ENCODE measurements at regions not wholly inside any gene's neighbourhood (a gene's known extent, or its start where the extent isn't known, plus 50 kb on each side); places are given as distances from the start of the nearest gene placed in this dataset.

DNA sequence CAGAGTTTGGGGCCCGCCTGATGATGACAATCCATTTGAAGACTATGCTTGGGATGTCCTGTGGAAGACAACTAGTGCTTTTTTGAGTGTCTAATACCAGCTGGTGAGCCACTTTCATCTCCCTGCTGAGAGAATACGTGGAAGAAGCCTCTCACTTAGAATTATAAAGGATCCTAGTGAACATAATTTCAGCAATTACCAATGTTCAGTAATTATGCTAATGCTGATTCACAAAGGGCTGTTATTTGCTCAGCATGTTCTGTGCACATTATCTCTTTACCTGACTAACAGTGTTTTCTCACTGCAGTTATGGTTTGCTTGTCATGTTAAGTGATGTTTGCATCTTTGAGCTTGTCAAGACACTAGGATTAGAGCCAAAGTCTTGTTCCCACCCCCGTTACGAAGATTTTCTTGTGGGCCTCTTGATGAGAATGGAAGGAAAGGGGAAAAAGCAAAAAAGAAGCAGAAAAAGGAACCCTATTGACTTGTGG, 282.1 kb upstream of the CHD6 start:
- H3K36me3 ChIP-seq (ENCODE audit: control insufficient read depth in 1 of 2, insufficient read depth in 2 of 2, low read length in 1 of 2): no peaks in the 10 kb centered on the region
- H3K4me1 ChIP-seq (ENCODE audit: control insufficient read depth in 1 of 2, insufficient read depth in 2 of 2, low read length in 2 of 2): no peaks in the 10 kb centered on the region
- 62 to 67% methylated on average over 4 of the region's 4 CpGs for WGBS, 2 donors
- no peak overlapping the region for H3K4me3 ChIP-seq (ENCODE audit: low read length in 2 of 2)
- no peak for DNase-seq
- H3K27ac ChIP-seq (ENCODE audit: low read depth in 1 of 2, low read length in 2 of 2): no peak overlapping the region
- intact Hi-C loops (cut with DNase I): no loop called here
- no peaks in the 10 kb centered on the region for H3K9me3 ChIP-seq (ENCODE audit: control insufficient read depth, low read length)
- H3K27me3 ChIP-seq (ENCODE audit: control insufficient read depth in 1 of 2, insufficient read depth in 2 of 2, low read length in 1 of 2): no peaks in the 10 kb centered on the region
- ATAC-seq (ENCODE audit: low FRiP score): no peak

DNA sequence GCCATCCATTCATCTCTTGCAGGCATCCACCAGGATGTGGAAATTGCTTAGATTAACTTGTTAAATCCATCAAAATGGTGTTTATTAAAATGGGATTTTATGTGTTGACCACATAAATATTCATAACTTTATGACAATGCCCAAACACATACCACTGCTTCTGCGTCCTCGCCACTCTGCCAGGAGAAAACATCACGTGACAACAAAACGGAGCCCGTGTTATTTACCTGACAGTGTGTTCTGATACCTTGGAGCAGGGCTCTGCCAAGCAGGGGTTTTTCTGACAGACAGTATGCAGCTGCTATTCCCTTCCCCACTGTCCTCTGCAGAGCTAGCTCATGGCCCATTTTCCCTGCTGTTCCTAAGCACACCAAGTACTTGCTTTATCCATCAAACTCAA, 279.5 kb upstream of the CHD6 start:
- ATAC-seq (ENCODE audit: low FRiP score): no peak
- Histone ChIP-seq H3K36me3 (ENCODE audit: control insufficient read depth in 1 of 2, insufficient read depth in 2 of 2, low read length in 1 of 2) (no peaks in the 10 kb centered on the region), H3K4me3 (ENCODE audit: low read length in 2 of 2) (no peak overlapping the region), H3K27ac (ENCODE audit: low read depth in 1 of 2, low read length in 2 of 2) (no peak overlapping the region), H3K27me3 (ENCODE audit: control insufficient read depth in 1 of 2, insufficient read depth in 2 of 2, low read length in 1 of 2) (no peaks in the 10 kb centered on the region), H3K4me1 (ENCODE audit: control insufficient read depth in 1 of 2, insufficient read depth in 2 of 2, low read length in 2 of 2) (no peaks in the 10 kb centered on the region), H3K9me3 (ENCODE audit: control insufficient read depth, low read length) (no peaks in the 10 kb centered on the region)
- WGBS, 2 donors: 70 to 73% methylated on average over 5 of the region's 5 CpGs
- intact Hi-C loops (cut with DNase I): no loop called here
- no peak for DNase-seq

DNA sequence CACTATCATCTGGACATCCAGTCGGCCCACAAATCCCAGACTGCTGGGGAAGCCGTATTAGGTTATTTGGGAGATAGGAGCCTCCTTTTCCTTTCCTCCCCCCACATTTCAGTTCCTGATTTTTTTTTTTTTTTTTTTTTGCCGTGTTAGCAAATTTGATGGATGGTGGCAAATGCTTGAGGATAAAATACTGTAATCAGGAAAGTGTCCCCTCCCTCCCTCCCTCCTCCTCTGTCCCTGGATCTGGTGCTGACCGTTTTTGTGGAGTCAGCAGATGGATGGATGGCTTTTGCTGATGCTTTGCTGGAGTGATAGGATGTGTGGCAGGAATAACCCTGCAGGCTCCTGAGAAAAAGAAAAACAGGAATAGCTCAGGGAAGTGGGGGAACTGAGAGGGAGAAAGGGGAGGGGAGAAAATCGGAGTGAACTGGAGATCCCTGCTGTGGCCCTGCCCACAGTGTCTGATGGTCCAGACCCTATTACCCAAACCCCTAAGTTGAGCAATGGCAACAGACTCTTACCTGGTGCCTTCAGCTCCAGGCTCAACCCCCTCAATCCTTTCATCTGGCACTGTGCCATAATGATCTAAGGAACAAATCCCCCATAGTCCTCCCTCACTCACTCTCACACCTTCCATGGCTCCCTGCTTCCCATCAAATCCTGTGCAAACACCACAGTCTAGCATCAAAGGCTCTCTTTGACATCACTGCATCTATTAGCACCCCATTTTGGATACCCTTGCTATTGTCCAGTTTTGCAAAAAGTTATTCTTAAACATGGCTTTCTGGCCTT, 277.3 kb upstream of the CHD6 start:
- no peaks in the 10 kb centered on the region for H3K4me1 ChIP-seq (ENCODE audit: control insufficient read depth in 1 of 2, insufficient read depth in 2 of 2, low read length in 2 of 2)
- no peak overlapping the region for H3K27ac ChIP-seq (ENCODE audit: low read depth in 1 of 2, low read length in 2 of 2)
- intact Hi-C loops (cut with DNase I): no loop called here
- WGBS, 2 donors: 26 to 29% methylated on average over 5 of the region's 5 CpGs
- DNase-seq (no peak), ATAC-seq (ENCODE audit: low FRiP score) (no peak)
- peaks cover 1% of the 10 kb centered on the region for H3K9me3 ChIP-seq (ENCODE audit: control insufficient read depth, low read length)
- H3K27me3 ChIP-seq (ENCODE audit: control insufficient read depth in 1 of 2, insufficient read depth in 2 of 2, low read length in 1 of 2): no peaks in the 10 kb centered on the region
- no peaks in the 10 kb centered on the region for H3K36me3 ChIP-seq (ENCODE audit: control insufficient read depth in 1 of 2, insufficient read depth in 2 of 2, low read length in 1 of 2)
- H3K4me3 ChIP-seq (ENCODE audit: low read length in 2 of 2): no peak overlapping the region

DNA sequence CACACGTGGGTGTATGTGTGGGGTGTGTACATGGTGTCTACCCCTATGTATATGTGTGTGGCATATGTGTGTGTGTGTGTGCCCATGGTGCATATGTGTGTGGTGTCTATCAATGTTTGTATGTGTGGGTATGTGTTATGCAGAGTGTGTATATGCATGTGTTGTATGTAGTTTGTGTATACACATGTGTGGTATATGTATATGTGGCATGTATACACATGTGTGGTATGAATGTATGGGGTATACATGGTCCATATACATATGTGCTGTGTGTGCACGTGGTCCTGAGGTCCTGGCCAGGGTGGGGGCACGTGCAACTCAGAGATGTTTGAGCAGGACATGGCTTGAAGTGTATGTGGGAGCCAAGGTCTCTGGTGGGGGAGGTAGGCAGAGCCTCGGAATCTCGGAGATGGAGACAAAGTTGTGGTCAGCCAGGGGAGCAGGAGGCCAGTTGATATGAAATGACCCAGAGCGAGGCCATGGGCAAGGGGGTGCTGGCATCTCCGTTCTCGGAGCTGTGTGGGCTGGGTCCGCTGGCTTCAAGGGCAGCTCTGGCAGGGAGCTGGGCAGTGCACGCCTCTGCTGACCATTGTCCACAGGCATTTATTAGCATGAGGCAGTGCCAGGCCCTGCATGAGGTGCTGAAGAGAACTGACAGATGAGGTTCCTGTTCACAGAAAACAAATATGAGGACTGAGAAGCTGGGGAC, 276.2 kb upstream of the CHD6 start:
- ATAC-seq (ENCODE audit: low FRiP score) (no peak), DNase-seq (no peak)
- WGBS, 2 donors: 80 to 82% methylated on average over 10 of the region's 10 CpGs
- no peaks in the 10 kb centered on the region for H3K36me3 ChIP-seq (ENCODE audit: control insufficient read depth in 1 of 2, insufficient read depth in 2 of 2, low read length in 1 of 2)
- H3K27me3 ChIP-seq (ENCODE audit: control insufficient read depth in 1 of 2, insufficient read depth in 2 of 2, low read length in 1 of 2): no peaks in the 10 kb centered on the region
- intact Hi-C loops (cut with DNase I): no loop called here
- H3K4me3 ChIP-seq (ENCODE audit: low read length in 2 of 2): no peak overlapping the region
- peaks cover 1% of the 10 kb centered on the region for H3K9me3 ChIP-seq (ENCODE audit: control insufficient read depth, low read length)
- no peaks in the 10 kb centered on the region for H3K4me1 ChIP-seq (ENCODE audit: control insufficient read depth in 1 of 2, insufficient read depth in 2 of 2, low read length in 2 of 2)
- H3K27ac ChIP-seq (ENCODE audit: low read depth in 1 of 2, low read length in 2 of 2): no peak overlapping the region

DNA sequence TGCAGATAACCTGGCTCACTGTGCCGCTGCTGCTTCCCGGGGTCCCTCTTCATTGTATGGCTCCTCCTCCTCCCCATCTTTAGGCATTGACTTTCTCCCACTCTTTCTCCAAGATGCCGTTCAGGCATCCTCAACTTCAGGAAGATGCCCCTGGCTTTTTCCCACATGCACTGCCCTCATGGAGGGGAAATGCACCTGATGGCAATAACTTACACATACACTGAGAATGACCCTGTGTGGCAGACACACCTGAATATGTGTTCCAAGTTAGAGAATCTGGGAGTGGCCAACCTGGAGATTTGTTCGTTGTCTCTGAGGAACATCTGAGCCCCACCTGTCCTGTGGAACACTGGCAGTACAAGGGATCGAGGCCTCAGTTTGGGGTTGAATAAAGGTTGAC, 273.9 kb upstream of the CHD6 start:
- no peak for DNase-seq
- Histone ChIP-seq H3K27ac (ENCODE audit: low read depth in 1 of 2, low read length in 2 of 2) (no peak overlapping the region), H3K4me3 (ENCODE audit: low read length in 2 of 2) (no peak overlapping the region), H3K4me1 (ENCODE audit: control insufficient read depth in 1 of 2, insufficient read depth in 2 of 2, low read length in 2 of 2) (no peaks in the 10 kb centered on the region), H3K9me3 (ENCODE audit: control insufficient read depth, low read length) (peaks cover 1% of the 10 kb centered on the region), H3K27me3 (ENCODE audit: control insufficient read depth in 1 of 2, insufficient read depth in 2 of 2, low read length in 1 of 2) (no peaks in the 10 kb centered on the region), H3K36me3 (ENCODE audit: control insufficient read depth in 1 of 2, insufficient read depth in 2 of 2, low read length in 1 of 2) (no peaks in the 10 kb centered on the region)
- 71 to 84% methylated on average over 5 of the region's 5 CpGs for WGBS, 2 donors
- intact Hi-C loops (cut with DNase I): no loop called here
- ATAC-seq (ENCODE audit: low FRiP score): no peak

DNA sequence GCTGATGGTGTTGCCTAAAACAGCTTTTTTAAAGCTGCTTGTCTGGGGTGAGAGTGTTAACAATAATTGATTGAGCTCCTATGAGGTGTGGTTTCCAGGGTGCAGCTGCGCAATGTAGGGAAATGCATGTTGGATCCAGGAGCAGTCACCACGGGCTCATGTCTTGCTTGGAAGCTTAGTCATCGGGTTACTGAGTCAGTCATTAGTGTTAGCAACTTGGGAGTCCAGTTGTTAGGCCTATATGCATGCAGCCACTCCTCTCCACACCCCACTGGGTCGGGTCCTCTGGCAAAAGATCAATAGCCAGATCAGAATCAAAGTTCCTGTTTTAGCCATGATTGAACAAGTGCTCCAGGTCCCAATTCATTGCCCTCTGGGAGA, 271.7 kb upstream of the CHD6 start:
- Histone ChIP-seq H3K9me3 (ENCODE audit: control insufficient read depth, low read length) (peaks cover 1% of the 10 kb centered on the region), H3K4me3 (ENCODE audit: low read length in 2 of 2) (no peak overlapping the region), H3K27me3 (ENCODE audit: control insufficient read depth in 1 of 2, insufficient read depth in 2 of 2, low read length in 1 of 2) (no peaks in the 10 kb centered on the region), H3K36me3 (ENCODE audit: control insufficient read depth in 1 of 2, insufficient read depth in 2 of 2, low read length in 1 of 2) (no peaks in the 10 kb centered on the region), H3K4me1 (ENCODE audit: control insufficient read depth in 1 of 2, insufficient read depth in 2 of 2, low read length in 2 of 2) (no peaks in the 10 kb centered on the region), H3K27ac (ENCODE audit: low read depth in 1 of 2, low read length in 2 of 2) (no peak overlapping the region)
- ATAC-seq (ENCODE audit: low FRiP score) (no peak), DNase-seq (no peak)
- WGBS, 2 donors: 32 to 33% methylated on average over 4 of the region's 4 CpGs
- intact Hi-C loops (cut with DNase I): no loop called here

DNA sequence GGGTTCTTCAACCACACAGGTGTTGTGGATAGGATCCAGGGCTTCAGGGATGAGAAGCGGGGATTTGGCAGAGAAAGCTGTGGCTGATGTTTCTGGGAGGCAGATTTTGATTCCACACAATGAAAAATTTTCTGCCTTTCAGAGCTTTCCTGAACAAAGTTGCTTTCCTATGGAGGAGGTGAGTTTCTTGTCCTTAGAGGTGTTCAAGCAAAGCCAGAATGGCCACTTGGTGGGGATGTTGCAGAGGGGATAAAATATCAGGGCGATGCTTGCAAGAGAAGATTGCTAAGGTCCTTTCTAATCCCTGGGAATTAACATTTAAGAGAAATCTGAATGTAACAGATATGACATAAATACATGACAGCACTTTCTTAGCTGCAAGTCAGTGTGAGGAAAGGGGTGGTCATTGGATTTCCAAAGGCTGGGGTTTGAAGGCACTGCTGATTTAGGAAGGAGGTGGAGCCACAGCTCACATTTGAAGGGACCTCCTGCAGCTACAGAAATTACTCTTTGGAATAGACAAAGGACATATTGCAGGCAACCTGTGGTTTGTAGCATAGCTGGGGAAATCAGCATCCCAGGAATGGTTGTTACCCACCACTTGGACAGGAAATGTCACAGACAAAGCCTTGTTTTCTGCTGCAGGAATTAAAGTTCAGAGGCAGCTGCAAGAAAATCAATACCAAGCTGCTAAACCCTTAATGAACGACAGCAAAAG, 271.1 kb upstream of the CHD6 start:
- H3K4me3 ChIP-seq (ENCODE audit: low read length in 2 of 2): no peak overlapping the region
- DNase-seq (no peak), ATAC-seq (ENCODE audit: low FRiP score) (no peak)
- H3K27me3 ChIP-seq (ENCODE audit: control insufficient read depth in 1 of 2, insufficient read depth in 2 of 2, low read length in 1 of 2): peaks cover 0 to 1% of the 10 kb centered on the region in 2 donors
- 50 to 53% methylated on average over 3 of the region's 3 CpGs for WGBS, 2 donors
- H3K9me3 ChIP-seq (ENCODE audit: control insufficient read depth, low read length): peaks cover 1% of the 10 kb centered on the region
- no peak overlapping the region for H3K27ac ChIP-seq (ENCODE audit: low read depth in 1 of 2, low read length in 2 of 2)
- H3K4me1 ChIP-seq (ENCODE audit: control insufficient read depth in 1 of 2, insufficient read depth in 2 of 2, low read length in 2 of 2): no peaks in the 10 kb centered on the region
- H3K36me3 ChIP-seq (ENCODE audit: control insufficient read depth in 1 of 2, insufficient read depth in 2 of 2, low read length in 1 of 2): no peaks in the 10 kb centered on the region
- intact Hi-C loops (cut with DNase I): no loop called here

DNA sequence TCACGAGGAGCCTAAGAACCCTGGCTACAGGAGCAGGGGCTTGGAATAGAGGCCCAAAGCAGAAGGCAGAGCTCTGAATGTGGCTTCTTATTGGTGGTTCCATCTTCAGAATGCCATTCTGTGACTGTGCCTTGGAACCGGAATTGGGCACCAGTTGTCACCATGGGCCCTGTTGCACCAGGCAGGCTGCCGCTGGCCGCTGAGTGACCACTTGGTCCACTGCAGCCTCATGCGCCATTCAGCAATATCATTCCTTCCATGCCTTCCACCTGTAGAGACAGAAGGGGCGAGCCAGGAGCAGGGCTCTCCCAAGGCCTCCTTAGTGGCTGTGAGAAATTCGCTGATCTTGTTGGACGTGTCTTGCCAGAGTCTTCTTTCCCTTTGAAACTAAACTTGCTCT, 270.3 kb upstream of the CHD6 start:
- WGBS, 2 donors: 82 to 86% methylated on average over 8 of the region's 8 CpGs
- H3K4me3 ChIP-seq (ENCODE audit: low read length in 2 of 2): no peak overlapping the region
- intact Hi-C loops (cut with DNase I): no loop called here

More for the DNA sequence above, 270.3 kb upstream of the CHD6 start:
- ATAC-seq (ENCODE audit: low FRiP score) (no peak), DNase-seq (no peak)
- Histone ChIP-seq H3K9me3 (ENCODE audit: control insufficient read depth, low read length) (peaks cover 1% of the 10 kb centered on the region), H3K27me3 (ENCODE audit: control insufficient read depth in 1 of 2, insufficient read depth in 2 of 2, low read length in 1 of 2) (peaks cover 0 to 1% of the 10 kb centered on the region in 2 donors), H3K4me1 (ENCODE audit: control insufficient read depth in 1 of 2, insufficient read depth in 2 of 2, low read length in 2 of 2) (no peaks in the 10 kb centered on the region), H3K36me3 (ENCODE audit: control insufficient read depth in 1 of 2, insufficient read depth in 2 of 2, low read length in 1 of 2) (no peaks in the 10 kb centered on the region), H3K27ac (ENCODE audit: low read depth in 1 of 2, low read length in 2 of 2) (no peak overlapping the region)

Data from aorta (tissue), 5 donors.